Bronchial epithelial cell (primary cell): ENCODE measurements at regions not wholly inside any gene's neighbourhood (a gene's known extent, or its start where the extent isn't known, plus 50 kb on each side); places are given as distances from the start of the nearest gene placed in this dataset.
"Not testable (repeated sequence)": the region's sequence is repeated elsewhere in the genome, so short reads cannot be mapped to it uniquely, and the experiment has no call there.

Experiments used
- DNase-seq: peaks from one replicate; pipeline ENCODE4 v3.0.0-alpha.2; 2010; ENCODE audit warnings: low read depth
- FAIRE-seq: peaks from 2 replicates; lab custom pipeline; 2011; peaks lifted over from hg19 to GRCh38; lab: Jason Lieb, UNC
- H3K27me3 ChIP-seq: 2 replicates; pipeline ENCODE4 v1.5.1; 2011; ENCODE audit warnings: low read length; ENCODE audit not compliant: control insufficient read depth, insufficient read depth
- H3K36me3 ChIP-seq: 2 replicates; pipeline ENCODE4 v1.5.1; 2011; ENCODE audit warnings: low read length; ENCODE audit not compliant: control insufficient read depth, insufficient read depth
- H3K4me3 ChIP-seq: 2 replicates; pipeline ENCODE4 v1.5.1; 2011; ENCODE audit warnings: mild to moderate bottlenecking, low read depth, low read length, control low read depth
- CTCF ChIP-seq: IDR thresholded peaks from 2 replicates; pipeline ENCODE4 v1.5.1; 2011; ENCODE audit warnings: mild to moderate bottlenecking, moderate library complexity, low read length, control low read depth, inconsistent platforms; ENCODE audit not compliant: insufficient read depth, severe bottlenecking

GRCh38 chr9:31174681-31175080 is 1209.8 kb upstream of the ACO1 start:
- Histone ChIP-seq H3K4me3 (no peak overlapping the region), H3K36me3 (no peaks in the 10 kb centered on the region), H3K27me3 (no peaks in the 10 kb centered on the region)
- no peak for DNase-seq
- no peak for FAIRE-seq
- no peak for TF ChIP-seq CTCF

GRCh38 chr9:31183866-31184265 is 1200.6 kb upstream of the ACO1 start:
- no peak for FAIRE-seq
- Histone ChIP-seq H3K27me3 (no peaks in the 10 kb centered on the region), H3K4me3 (no peak overlapping the region), H3K36me3 (no peaks in the 10 kb centered on the region)
- no peak for TF ChIP-seq CTCF
- no peak for DNase-seq

GRCh38 chr9:31185831-31186230 is 1198.6 kb upstream of the ACO1 start:
- peak; percentile 99 for DNase-seq
- FAIRE-seq: no peak
- Histone ChIP-seq H3K27me3 (no peaks in the 10 kb centered on the region), H3K4me3 (no peak overlapping the region), H3K36me3 (no peaks in the 10 kb centered on the region)
- no peak for TF ChIP-seq CTCF

GRCh38 chr9:31188496-31188895 is 1195.9 kb upstream of the ACO1 start:
- Histone ChIP-seq H3K27me3 (no peaks in the 10 kb centered on the region), H3K4me3 (no peak overlapping the region), H3K36me3 (no peaks in the 10 kb centered on the region)
- no peak for DNase-seq
- no peak for TF ChIP-seq CTCF
- FAIRE-seq: no peak

GRCh38 chr9:31210978-31211570 is 1173.4 kb upstream of the ACO1 start:
- no peak for FAIRE-seq
- TF ChIP-seq CTCF: no peak
- Histone ChIP-seq H3K4me3 (no peak overlapping the region), H3K27me3 (no peaks in the 10 kb centered on the region), H3K36me3 (no peaks in the 10 kb centered on the region)
- peak; percentile 24 for DNase-seq

GRCh38 chr9:31229976-31230375 is 1154.5 kb upstream of the ACO1 start:
- H3K36me3 ChIP-seq, DNase-seq, H3K27me3 ChIP-seq, H3K4me3 ChIP-seq, FAIRE-seq: not testable (repeated sequence)
